ENCODE measurements at regions not wholly inside any gene's neighbourhood (a gene's known extent, or its start where the extent isn't known, plus 50 kb on each side); places are given as distances from the start of the nearest gene placed in this dataset.

- TF ChIP-seq ZNF462 (CRISPR knock-in tag; IDR thresholded peaks at IDR 0.05) = no peak
Observed at GRCh38 chr13:112143046-112143752, 76.2 kb downstream of the SOX1 start (continued).

GRCh38 chr13:112143753-112144615, 77.0 kb downstream of the SOX1 start:
- peaks cover 1% of the 10 kb centered on the region for H3K27me3 Mint-ChIP-seq (ENCODE audit: insufficient read depth, low read depth, poor library complexity)
- no peaks in the 10 kb centered on the region for H3K36me3 ChIP-seq (ENCODE audit: insufficient read depth)
- no peaks in the 10 kb centered on the region for H3K9me2 ChIP-seq (ENCODE audit: insufficient read depth)
- H2AFZ ChIP-seq = no peak overlapping the region
- no peak overlapping the region for H3K4me2 ChIP-seq
- ATAC-seq (no peak), DNase-seq (ENCODE audit: low spot score) (no peak)
- no peaks in the 10 kb centered on the region for H4K20me1 ChIP-seq (replicated peaks; ENCODE audit: insufficient read depth)
- H3K79me2 ChIP-seq (replicated peaks; ENCODE audit: insufficient read depth) = no peaks in the 10 kb centered on the region
- H3F3A ChIP-seq (replicated peaks; ENCODE audit: low read depth) = no peaks in the 10 kb centered on the region
- no peaks in the 10 kb centered on the region for H3K4me1 Mint-ChIP-seq
- H3K27ac ChIP-seq (ENCODE audit: low read depth) = no peak overlapping the region
- H3K9me3 Mint-ChIP-seq = peaks cover 15% of the 10 kb centered on the region
- H3K4me3 Mint-ChIP-seq = no peak overlapping the region
- peaks cover 6% of the 10 kb centered on the region for H3K36me3 Mint-ChIP-seq (ENCODE audit: low read depth)
- no peaks in the 10 kb centered on the region for H3K4me1 ChIP-seq (ENCODE audit: insufficient read depth)
- no peaks in the 10 kb centered on the region for H3K27me3 ChIP-seq (ENCODE audit: insufficient read depth)
- H3K27ac Mint-ChIP-seq = no peak overlapping the region
- no peak overlapping the region for H3K4me3 ChIP-seq
- TF ChIP-seq JUNB (IDR thresholded peaks at IDR 0.05; ENCODE audit: unreplicated experiment) (no peak), ETS1 (IDR thresholded peaks at IDR 0.05) (no peak), EZH2phosphoT487 (IDR thresholded peaks at IDR 0.05; ENCODE audit: unreplicated experiment) (no peak), EZH2 (IDR thresholded peaks at IDR 0.05; ENCODE audit: low read depth, unreplicated experiment) (no peak), CTCF (conservative IDR thresholded peaks at IDR 0.05; ENCODE audit: low read depth in 2 of 2) (no peak)

All from GM23338 (cell line).